Stimulated activated CD8-positive, alpha-beta memory T cell treated with anti-CD3 and anti-CD28 coated beads, Interleukin-15, amount 100 ng/mL, for 48 hours (primary cell): ENCODE measurements at regions not wholly inside any gene's neighbourhood (a gene's known extent, or its start where the extent isn't known, plus 50 kb on each side); places are given as distances from the start of the nearest gene placed in this dataset.

Source experiments
- DNase-seq, 2 donors: peaks; one replicate each; pipeline ENCODE4 v3.0.0-alpha.2; 2020; ENCODE audit warnings: low read depth in 2 of 2

DNA sequence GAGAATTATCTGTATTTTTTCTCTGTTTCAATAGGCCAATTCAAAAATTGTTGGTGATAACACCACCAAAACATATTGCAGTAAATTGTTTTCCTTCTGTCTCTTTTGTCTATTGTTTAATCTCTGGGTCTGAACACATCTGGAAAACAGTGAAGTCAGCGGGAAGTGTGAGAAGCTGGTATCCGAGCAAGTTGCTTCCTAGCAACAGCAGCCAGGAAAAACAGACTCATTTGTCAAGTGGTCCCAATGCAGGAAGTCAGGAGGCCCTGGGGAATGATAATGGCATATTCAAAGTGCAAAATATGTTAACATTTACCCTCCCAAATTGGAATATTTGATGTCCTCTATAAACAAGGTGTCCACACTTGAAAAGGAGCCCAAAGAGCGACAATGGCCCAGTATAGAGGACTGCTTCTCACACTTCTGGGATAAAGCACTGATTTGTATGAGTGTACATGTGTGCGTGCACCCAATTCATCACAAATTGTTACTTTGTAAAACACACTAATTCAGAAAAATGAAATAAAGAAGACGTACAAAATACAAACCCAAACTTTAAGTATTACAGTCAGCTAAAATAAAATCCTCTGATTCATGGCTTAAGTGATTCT is 515.0 kb downstream of the TBC1D4 start:
- DNase-seq = no peak

DNA sequence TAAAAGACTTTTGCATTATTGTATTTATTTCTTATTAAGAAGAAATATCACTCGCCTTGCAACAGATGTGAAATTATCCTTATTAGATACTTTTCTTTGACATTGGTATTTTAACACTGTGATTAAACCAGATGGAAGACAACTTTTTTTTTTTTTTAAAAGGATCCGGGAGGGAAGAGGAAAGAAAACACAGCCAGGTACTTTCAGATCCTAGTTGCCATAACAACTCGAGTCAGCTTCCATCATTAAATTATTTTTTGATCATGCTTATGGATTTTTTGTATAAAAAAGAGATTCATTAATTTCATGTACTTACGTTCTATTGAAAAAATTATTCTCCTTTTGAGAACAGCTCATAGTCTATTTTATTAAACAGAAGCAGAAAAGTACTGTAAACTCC is 515.7 kb downstream of the TBC1D4 start:
- DNase-seq = no peak

DNA sequence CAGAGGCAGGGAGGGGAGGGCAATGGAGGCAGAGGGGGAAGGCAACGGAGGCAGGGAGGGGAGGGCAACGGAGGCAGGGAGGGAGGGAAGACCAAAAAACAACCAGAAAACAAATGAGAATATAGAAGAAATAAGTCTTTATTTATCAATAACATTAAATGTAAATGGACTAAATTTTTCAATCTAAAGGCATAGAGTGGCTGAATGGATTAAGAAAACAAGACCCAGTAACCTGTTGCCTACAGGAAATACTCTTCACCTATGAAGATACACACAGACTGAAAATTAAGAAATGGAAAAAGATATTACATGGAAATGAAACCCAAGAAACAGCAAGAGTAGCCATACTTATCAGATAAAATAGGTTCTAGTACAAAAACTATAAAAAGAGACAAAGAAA is 536.3 kb downstream of the TBC1D4 start:
- DNase-seq = no peak

DNA sequence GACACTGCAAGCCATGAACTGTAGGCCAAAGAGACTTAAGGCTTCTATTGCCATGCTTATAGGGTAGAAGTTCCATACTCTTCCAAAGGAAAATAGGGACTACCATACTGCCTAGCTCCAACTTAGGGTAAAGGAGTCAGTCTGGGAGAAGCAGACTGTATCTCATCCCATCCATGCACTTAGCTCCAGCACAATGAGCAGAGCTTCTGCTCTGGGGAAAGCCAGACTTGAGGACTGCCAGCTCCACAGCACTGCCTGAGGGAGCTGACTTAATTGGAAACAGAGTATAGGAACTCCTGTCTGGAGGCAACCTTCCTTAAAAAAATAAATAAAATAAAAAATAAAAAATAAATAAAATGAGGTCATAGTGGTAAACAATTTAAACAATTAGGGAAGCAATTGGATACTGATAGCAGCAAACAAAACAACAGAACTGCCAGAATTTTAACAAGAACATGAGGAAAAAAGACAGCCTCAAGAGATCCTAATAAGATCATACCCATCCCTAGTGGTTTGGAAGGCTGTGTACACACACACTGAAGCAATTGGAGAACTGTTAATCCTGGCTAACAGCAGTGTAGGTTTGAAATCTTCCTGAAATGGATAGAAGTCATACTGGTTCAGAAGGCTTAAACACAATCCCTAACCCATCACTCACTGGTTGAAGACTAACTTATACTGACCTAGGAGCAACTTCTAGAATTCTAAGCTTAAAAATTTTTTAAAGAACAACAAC is 550.1 kb downstream of the TBC1D4 start:
- no peak for DNase-seq

DNA sequence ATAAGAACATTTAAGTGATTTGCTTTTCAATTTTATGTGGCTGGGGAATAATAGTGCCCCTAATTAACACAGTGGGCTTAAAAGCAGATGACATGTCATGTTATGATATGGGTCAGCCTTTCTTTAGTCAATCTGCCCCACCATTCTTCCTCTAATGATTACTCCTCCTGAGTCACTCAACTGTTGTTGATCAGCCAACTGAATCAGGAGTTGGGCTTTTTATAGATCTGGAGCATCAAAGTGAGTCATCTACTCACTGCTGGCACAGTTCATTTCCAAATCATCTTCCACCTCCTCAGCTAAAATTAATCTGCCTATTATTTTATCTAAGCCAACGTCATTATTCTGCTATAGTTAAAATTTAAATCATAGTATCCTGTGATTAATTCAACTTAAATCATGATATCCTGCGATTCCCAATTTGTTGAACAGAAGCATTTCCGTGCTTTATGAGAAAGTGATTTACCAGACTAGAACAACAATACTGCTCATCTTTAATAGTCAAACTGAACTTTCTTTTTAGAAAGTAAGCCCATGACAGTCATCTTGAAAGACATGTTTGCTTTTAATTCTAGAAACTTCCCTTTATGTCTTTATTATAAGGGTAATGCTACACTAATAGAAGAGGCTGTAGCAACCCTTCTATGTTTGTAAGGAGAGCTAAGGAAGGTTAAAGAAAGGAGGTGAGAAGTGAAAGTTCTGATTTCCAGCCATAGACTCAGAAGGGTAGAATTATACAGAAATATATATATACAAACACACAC is 551.4 kb downstream of the TBC1D4 start:
- DNase-seq = no peak

DNA sequence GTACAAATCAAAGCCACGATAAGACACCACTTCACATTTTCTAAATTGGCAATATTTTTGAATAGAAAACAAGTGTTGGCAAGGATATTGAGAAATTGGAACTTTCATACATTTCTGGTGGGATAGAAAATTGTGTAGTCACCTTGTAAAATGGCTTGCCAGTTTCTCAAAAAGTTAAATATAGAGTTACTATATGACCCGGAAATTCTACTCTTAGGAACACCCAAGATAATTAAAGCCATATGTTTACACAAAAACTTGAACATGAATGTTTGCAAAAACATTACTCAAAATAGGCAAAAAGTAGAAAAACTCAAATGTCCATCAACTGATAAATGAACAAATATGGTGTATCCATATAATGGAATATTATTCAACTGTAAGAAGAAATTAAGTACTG is 552.5 kb downstream of the TBC1D4 start:
- no peak for DNase-seq

DNA sequence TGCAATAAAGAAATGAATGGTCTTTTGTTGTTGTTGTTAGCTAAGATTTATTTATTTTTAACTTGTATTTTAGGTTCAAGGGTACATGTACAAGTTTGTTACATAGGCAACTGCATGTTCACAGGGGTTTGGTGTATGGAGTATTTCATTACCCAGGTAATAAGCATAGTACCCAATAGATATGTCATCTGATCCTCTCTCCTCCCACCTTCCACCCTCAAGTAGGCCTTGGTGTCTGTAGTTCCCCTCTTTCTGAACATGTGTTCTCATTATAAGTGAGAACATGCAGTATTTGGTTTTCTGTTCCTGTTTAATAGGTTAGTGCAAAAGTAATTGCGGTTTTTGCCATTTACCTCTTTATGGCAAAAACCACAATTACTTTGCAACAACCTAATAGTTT is 554.1 kb downstream of the TBC1D4 start:
- no peak for DNase-seq

DNA sequence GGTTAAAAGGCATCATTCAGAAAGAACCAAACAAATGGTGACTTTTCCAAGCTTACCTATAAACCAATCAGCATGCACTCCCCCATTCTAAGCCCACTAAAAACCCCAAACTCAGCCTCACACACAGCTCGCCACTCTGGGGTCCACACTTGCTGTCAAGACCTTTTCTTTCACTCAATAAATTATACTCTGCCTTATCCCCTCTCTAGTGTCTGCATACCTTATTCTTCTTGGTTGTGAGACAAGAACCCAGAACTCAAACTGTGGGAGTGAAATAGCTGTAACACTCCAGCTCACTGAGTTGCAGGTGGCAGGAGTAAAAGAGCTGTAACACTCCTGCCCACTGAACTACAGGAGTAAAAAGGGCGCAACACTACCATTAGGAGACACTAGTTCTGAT is 559.0 kb downstream of the TBC1D4 start:
- no peak for DNase-seq

DNA sequence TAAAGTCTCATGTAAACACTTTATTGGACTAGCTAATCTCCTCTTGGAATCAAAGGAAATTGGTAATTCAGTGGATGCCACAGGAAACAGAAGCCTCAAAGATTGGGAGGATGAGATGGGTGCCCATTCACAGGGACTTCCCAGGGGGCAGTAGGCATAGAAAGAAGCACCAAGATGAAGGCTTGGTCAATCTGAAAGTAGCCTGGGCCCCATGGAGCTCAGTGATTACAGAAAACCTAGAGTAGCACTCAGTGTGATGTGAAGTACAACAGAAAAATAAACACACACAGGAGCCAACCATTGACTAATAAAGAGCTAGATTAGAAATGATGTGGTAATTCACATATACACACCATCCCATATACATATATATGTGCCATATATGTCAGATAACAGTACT is 560.6 kb downstream of the TBC1D4 start:
- DNase-seq = no peak

DNA sequence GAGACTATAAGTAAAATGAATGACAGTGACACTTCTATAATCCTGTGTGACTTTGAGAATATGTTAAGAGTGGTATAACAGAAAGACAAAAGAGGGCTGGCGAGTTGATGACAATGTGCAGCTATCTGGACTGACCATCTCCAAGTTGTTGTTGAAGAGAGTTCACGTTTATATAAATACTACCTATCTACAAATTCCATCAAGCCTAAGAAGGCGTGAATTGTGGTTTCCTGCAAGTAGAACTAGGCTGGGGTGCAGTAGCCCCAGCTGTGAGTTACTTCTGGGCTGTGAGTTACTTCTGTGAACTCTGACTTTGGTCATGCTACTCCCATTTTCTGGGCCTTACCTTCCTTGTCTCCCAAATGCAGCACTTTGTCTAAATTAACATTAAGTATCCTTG is 561.0 kb downstream of the TBC1D4 start:
- no peak for DNase-seq

DNA sequence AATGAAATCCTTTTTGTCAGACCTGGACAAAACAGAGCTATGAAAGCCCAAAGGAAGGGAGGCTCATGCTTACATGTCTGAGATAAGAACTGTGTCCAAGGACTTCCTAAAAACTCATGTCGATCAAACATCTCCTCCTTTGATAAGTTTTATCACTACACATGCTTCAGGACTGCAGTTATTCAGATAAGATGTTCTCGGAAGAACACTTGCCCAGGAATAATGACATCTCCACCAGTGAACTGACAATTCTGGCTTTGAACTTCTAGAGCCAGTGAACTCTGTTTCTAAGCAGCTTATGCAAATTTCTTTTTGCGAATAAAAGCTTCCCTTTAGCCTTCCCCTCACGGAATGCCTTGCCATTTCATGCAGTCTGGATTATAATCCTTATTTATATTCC is 561.6 kb downstream of the TBC1D4 start:
- no peak for DNase-seq

DNA sequence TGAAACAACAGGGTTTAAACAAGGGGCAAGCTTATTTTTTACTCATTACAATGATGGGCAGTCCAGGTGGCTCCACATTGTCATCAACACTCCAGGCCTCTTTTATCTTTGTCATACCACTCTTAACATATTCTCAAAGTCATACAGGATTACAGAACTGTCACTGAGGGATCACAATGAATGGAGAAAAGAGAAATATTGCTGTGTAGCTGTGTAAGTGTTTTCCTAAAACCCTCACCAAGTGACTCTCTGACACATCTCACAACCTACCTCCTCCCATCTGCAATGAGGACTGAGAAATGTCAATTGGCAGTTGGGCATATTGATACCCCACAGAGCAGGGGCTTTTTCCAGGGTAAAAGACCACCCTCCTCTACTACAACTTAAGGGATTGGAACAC is 562.1 kb downstream of the TBC1D4 start:
- no peak for DNase-seq

DNA sequence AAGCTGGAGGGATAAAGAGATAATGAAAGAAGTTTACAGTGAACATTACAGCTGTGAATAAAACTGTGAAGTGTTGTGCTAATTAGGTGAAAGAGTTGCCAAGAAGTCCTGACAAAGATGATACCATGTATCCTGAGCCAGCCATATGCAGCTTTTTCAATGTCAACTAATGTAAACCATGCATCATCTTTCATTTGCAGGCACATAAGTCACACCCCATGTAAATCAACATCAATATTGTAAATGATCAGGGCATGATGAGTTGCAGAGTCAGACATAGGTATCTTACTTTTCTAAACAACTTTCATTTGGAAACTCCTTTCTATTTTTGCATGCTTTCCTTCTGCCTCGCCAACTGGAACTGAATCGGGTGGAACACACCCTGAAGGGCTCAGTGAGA is 569.1 kb downstream of the TBC1D4 start:
- DNase-seq = no peak

DNA sequence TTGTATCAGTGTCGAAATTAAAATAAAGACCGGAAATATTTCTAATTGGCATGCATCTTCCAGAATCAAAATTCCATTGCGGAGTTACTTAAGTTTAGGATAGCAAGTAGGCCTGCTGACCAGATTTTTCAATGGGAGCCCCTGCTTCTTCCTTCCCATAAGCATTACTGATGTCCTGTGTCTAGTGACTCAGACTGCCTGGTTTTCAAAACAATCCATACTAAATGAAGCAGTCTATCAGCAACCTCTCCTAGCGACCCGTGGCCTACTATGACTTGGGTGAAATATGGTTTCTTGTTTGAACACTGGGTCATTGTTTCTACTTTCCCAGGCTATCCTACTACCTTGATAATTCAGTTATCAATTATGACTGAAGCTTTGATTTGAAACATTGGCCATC is 571.6 kb downstream of the TBC1D4 start:
- DNase-seq = no peak

DNA sequence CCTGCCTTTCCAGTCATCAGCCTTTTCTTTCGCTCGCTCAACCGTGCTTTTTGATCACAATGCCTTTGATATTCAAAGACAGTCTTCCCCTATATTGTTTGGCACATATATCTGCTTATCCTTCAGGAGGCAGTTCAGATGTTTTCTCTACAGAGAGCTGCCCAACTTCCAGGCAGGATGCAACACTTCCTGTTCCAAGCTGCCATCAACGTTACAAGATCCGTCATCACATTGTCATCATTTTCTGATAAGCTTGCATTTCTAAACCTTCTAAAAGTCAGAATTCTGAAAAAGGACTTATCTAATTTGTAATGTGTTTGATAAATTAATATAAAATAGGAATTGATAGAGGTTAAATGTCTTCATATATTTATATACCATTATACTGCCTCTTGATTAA is 574.2 kb downstream of the TBC1D4 start:
- no peak for DNase-seq

DNA sequence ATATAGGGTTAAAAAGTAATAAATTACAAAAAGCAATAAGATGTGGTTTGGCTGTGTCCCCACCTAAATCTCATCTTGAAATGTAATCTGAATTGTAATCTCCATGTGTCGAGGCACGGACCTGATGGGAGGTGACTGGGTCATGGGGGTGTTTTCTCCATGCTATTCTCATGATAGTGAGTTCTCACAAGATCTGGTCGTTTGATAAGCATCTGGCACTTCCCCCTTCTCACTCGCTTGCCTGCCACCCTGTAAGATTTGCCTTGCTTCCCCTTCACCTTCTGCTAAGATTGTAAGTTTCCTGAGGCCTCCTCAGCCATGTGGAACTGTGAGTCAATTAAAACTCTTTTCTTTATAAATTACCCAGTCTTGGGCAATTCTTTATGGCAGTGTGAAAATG is 577.4 kb downstream of the TBC1D4 start:
- no peak for DNase-seq

DNA sequence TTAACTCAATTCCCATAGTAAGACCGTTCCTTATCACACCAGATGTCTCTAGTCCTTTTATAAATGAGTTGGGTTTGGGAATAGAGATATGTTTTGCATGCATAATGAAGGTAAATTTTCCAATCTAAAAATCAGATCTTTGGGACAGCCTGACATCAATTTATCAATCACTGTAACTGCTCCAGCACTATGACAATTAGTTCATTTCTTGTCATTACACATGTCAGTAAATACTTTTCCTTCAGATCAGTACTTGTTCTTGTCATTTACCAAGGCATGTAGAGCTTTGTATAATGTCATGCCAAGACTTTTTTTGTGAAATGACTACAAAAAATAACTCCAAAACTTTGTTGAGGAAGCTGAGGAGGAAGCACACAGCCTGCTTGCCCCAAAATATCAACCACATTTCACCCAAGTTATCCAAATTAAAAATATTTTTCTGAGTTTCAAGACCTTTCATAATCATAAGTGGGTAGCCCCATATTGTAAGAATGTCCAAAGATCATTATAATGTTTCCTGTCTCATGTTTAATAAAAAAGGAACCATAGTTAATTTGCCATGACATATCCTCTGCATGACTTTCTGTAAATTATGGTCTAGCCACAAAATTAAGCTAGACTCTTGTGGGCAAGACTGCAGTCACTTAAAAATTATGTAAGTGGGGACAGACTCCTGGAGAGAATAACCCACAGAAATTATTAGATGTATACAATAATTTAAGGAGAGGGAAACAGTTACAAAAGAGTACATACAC is 586.8 kb downstream of the TBC1D4 start:
- no peak for DNase-seq

DNA sequence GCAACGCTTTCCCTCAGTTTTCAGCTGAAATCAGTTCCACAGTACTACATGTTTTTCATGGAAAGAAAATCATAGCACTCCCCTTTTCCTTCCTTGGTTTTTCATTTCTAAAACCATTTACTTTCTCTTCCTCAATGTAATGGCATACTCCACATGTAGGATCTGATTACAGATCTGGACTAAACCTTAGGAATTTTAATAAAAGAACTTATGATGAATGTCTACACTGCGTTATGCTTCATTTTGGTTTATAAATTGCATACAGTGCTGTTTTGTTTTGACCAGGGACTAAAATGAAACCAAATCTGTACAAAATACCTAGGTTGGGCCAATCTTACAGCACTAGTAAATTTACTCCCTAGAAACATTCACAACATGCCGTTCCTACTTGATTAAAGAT is 589.9 kb downstream of the TBC1D4 start:
- DNase-seq = no peak

DNA sequence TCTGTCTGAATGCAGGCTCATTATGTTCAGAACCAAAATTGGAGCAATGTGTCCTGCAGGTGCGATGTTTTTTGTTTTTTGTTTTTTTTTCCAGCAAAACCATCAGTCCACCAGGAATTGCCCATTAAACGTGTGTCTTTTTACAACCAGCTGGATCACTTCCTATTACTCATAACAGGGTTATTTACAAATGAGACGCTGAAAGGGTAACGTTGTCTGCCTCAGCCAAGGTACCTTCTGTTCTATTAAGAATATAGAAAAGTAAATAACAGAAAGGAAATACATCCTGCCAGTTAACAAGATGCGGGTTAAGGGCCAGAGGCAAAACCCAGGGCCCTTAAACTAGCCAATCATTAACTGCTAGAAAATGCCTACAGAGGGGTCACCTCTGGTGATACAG is 590.4 kb downstream of the TBC1D4 start:
- no peak for DNase-seq

DNA sequence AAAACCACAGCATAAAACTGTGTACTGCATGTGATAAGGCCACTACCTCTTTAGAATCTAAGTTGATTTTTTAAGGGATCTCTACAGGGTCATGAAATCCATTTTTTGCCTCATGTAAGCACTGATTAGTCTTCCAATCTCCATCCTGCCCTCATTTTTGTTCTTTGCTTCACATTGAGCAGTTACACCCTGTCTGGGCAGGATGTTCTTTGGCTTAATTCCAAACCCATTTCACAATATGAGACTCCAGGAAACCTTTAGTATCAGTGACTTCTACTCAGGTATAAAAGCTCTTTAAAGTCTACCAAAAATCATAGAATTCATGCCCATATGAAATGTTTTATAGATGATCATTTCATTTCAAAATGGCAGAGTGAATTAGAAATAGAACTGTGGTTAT is 592.6 kb downstream of the TBC1D4 start:
- DNase-seq = no peak

DNA sequence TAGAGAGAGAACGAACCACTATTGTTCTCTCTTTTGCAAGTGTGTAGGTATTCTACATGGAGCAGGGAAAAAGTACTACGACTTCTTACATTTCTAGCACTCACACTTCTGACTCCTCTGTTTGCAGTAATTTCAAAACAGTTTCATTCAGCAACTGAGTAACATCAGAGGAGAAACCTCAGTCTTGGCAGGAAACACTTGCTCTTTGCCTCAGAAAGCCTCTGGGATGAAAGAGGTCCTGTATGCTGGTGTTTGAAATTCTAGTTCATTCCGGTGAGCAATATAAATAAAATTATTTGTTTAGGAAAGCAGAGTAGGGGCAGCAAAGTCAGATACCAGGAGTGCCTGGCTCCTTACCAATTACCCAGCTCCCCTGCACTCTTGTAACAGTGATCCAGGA is 595.5 kb downstream of the TBC1D4 start:
- no peak for DNase-seq

DNA sequence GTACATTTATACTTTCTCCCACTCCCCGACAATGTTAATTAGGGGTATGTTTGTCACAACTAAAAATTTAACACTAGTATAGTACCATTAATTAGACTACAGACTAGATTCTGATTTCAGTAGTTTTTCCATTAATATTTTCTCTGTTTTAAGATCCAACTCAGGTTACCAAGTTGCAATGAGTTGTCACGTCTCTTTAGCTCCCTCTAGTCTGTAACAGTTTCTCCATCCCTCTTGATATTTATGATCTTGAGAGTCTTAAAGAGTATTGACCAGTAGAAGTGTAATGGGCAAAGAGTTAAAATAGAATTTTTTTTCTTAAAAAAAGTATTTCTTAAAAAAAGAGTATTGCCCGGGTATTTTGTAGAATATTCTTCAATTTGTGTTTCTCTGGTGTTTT is 598.1 kb downstream of the TBC1D4 start:
- no peak for DNase-seq
